Sigmoid colon (tissue), 6 donors: ENCODE measurements at regions not wholly inside any gene's neighbourhood (a gene's known extent, or its start where the extent isn't known, plus 50 kb on each side); places are given as distances from the start of the nearest gene placed in this dataset.

Experiments
- DNase-seq: peaks from one replicate; pipeline ENCODE4 v3.0.0-alpha.2; 2019
- H3K27ac ChIP-seq, 4 donors: fragments of 200-600 bp; sonication (generic); one replicate each; pipeline ENCODE4 v1.5.1; 2016 to 2019; ENCODE audit warnings: mild to moderate bottlenecking in 1 of 4
- H3K27me3 ChIP-seq, 3 donors: fragments of 200-600 bp; sonication (generic); one replicate each; pipeline ENCODE4 v1.5.1; 2019; ENCODE audit warnings: mild to moderate bottlenecking in 1 of 3
- H3K36me3 ChIP-seq, 4 donors: fragments of 200-600 bp; sonication (generic); one replicate each; pipeline ENCODE4 v1.5.1; 2016 to 2019
- H3K4me1 ChIP-seq, 4 donors: fragments of 200-600 bp; sonication (generic); one replicate each; pipeline ENCODE4 v1.5.1; 2017 to 2019
- H3K4me3 ChIP-seq, 4 donors: fragments of 200-600 bp; sonication (generic); one replicate each; pipeline ENCODE4 v1.5.1; 2017 to 2019; ENCODE audit warnings: mild to moderate bottlenecking in 2 of 4, moderate library complexity in 1 of 4
- H3K9me3 ChIP-seq, 4 donors: fragments of 200-600 bp in 3 of 4; sonication (generic) in 3 of 4; one replicate each; pipeline versions ENCODE4 v1.5.1 to v1.6.1; 2013 to 2019
- CTCF ChIP-seq, 4 experiments: fragments of 450-650 bp in 3 of 4; fragments of 200-600 bp in 1 of 4; IDR thresholded peaks; one replicate each; pipeline ENCODE4 v1.5.1; 2016 to 2019; ENCODE audit warnings: antibody characterized with exemption in 4 of 4, mild to moderate bottlenecking in 3 of 4, moderate library complexity in 2 of 4
- EP300 ChIP-seq, 4 donors: sonication (generic); formaldehyde crosslinking; IDR thresholded peaks; one replicate each; pipeline ENCODE4 v1.6.1; 2017; ENCODE audit warnings: antibody characterized with exemption in 4 of 4
- POLR2A ChIP-seq, 2 donors: fragments of 450-650 bp; IDR thresholded peaks; one replicate each; pipeline ENCODE4 v1.6.1; 2016; ENCODE audit warnings: antibody characterized with exemption in 2 of 2, mild to moderate bottlenecking in 2 of 2, moderate library complexity in 2 of 2
- POLR2AphosphoS5 ChIP-seq, 4 donors: sonication (generic); formaldehyde crosslinking; IDR thresholded peaks; one replicate each; pipeline ENCODE4 v1.6.1; 2017; ENCODE audit warnings: antibody characterized with exemption in 4 of 4
- WGBS, 2 donors: extraction: QIAGEN DNeasy Blood & Tissue Kit; methylation state at CpG; one replicate each; pipeline ENCODE4 v1.1.7; 2013; 5-methylcytosine and 5-hydroxymethylcytosine counted together
- intact Hi-C: fragments of 100-400 bp; cut with DNase I; formaldehyde crosslinking; loops from one replicate; pipeline ENCODE4 v1.15.1; 2023
- donor health status: healthy with polysubstance abuse.
- donor health status: healthy.

- Histone ChIP-seq H3K27ac (no peak overlapping the region), H3K27me3 (no peaks in the 10 kb centered on the region), H3K9me3 (no peaks in the 10 kb centered on the region), H3K4me3 (no peak overlapping the region), H3K4me1 (peaks cover 0 to 18% (median 10%) of the 10 kb centered on the region in 4 donors), H3K36me3 (no peaks in the 10 kb centered on the region)
- WGBS, 2 donors, result 76 to 79% methylated on average over 2 of the region's 2 CpGs
- DNase-seq, result no peak
- intact Hi-C loops, result no loop called here
- no peak for TF ChIP-seq EP300 (IDR thresholded peaks at IDR 0.05)
- no peak for TF ChIP-seq POLR2AphosphoS5 (IDR thresholded peaks at IDR 0.05)
- no peak for TF ChIP-seq POLR2A (IDR thresholded peaks at IDR 0.05)
- TF ChIP-seq CTCF (IDR thresholded peaks at IDR 0.05), result no peak
Observed at GRCh38 chr12:76611533-76611932, 52.0 kb upstream of the OSBPL8 start.

GRCh38 chr12:76614364-76614763, 54.8 kb upstream of the OSBPL8 start:
- Histone ChIP-seq H3K4me1 (peaks cover 0 to 18% (median 10%) of the 10 kb centered on the region in 4 donors), H3K36me3 (no peaks in the 10 kb centered on the region), H3K27ac (peak overlapping the region in 3 of 4 donors; percentile 13 to 67 (median 64)), H3K4me3 (no peak overlapping the region), H3K27me3 (no peaks in the 10 kb centered on the region), H3K9me3 (no peaks in the 10 kb centered on the region)
- intact Hi-C loops, result no loop called here
- no peak for DNase-seq
- TF ChIP-seq POLR2AphosphoS5 (IDR thresholded peaks at IDR 0.05), result peak in 3 of 4 donors; percentile 69 to 80 (median 80)
- TF ChIP-seq POLR2A (IDR thresholded peaks at IDR 0.05), result no peak
- peak in 1 of 4 donors; percentile 11 for TF ChIP-seq EP300 (IDR thresholded peaks at IDR 0.05)
- TF ChIP-seq CTCF (IDR thresholded peaks at IDR 0.05), result no peak
- 88 to 96% methylated on average over 2 of the region's 2 CpGs for WGBS, 2 donors

GRCh38 chr12:76618031-76618430, 58.5 kb upstream of the OSBPL8 start:
- Histone ChIP-seq H3K36me3 (no peaks in the 10 kb centered on the region), H3K27me3 (no peaks in the 10 kb centered on the region), H3K4me3 (no peak overlapping the region), H3K4me1 (peaks cover 0 to 28% (median 14%) of the 10 kb centered on the region in 4 donors), H3K9me3 (no peaks in the 10 kb centered on the region), H3K27ac (no peak overlapping the region)
- 87 to 88% methylated on average over 6 of the region's 6 CpGs for WGBS, 2 donors
- intact Hi-C loops, result no loop called here
- TF ChIP-seq CTCF (IDR thresholded peaks at IDR 0.05) (no peak), POLR2A (IDR thresholded peaks at IDR 0.05) (no peak), POLR2AphosphoS5 (IDR thresholded peaks at IDR 0.05) (no peak)
- no peak for DNase-seq

GRCh38 chr12:76621582-76622024, 62.0 kb upstream of the OSBPL8 start:
- H3K27ac ChIP-seq, result no peak overlapping the region
- no peaks in the 10 kb centered on the region for H3K27me3 ChIP-seq
- no peak overlapping the region for H3K4me3 ChIP-seq
- no peaks in the 10 kb centered on the region for H3K36me3 ChIP-seq
- TF ChIP-seq CTCF (IDR thresholded peaks at IDR 0.05), result peak; percentile 75 to 96 (median 94)
- TF ChIP-seq POLR2A (IDR thresholded peaks at IDR 0.05), result no peak
- peak in 2 of 4 donors; percentile 54 to 61 for TF ChIP-seq POLR2AphosphoS5 (IDR thresholded peaks at IDR 0.05)
- H3K4me1 ChIP-seq, result peaks cover 0 to 10% (median 4%) of the 10 kb centered on the region in 4 donors
- no peaks in the 10 kb centered on the region for H3K9me3 ChIP-seq
- intact Hi-C loops, result loop anchor here (1.0 to 2.0 kb wide), 2 partner anchors 170 to 389 kb away; no protein-coding TSS in a partner anchor
- DNase-seq, result peak; percentile 79
- WGBS, 2 donors, result 2 to 11% methylated on average over 1 of the region's 1 CpG

GRCh38 chr12:76622351-76622750, 62.8 kb upstream of the OSBPL8 start:
- Histone ChIP-seq H3K27ac (no peak overlapping the region), H3K4me1 (peaks cover 0 to 10% (median 4%) of the 10 kb centered on the region in 4 donors), H3K9me3 (no peaks in the 10 kb centered on the region), H3K36me3 (no peaks in the 10 kb centered on the region), H3K27me3 (no peaks in the 10 kb centered on the region), H3K4me3 (no peak overlapping the region)
- WGBS, 2 donors, result 75 to 77% methylated on average over 5 of the region's 5 CpGs
- TF ChIP-seq EP300 (IDR thresholded peaks at IDR 0.05), result no peak
- no peak for TF ChIP-seq POLR2A (IDR thresholded peaks at IDR 0.05)
- no peak for TF ChIP-seq CTCF (IDR thresholded peaks at IDR 0.05)
- no peak for TF ChIP-seq POLR2AphosphoS5 (IDR thresholded peaks at IDR 0.05)
- DNase-seq, result no peak
- intact Hi-C loops, result no loop called here
